ENCODE measurements at regions not wholly inside any gene's neighbourhood (a gene's known extent, or its start where the extent isn't known, plus 50 kb on each side); places are given as distances from the start of the nearest gene placed in this dataset.

DNA sequence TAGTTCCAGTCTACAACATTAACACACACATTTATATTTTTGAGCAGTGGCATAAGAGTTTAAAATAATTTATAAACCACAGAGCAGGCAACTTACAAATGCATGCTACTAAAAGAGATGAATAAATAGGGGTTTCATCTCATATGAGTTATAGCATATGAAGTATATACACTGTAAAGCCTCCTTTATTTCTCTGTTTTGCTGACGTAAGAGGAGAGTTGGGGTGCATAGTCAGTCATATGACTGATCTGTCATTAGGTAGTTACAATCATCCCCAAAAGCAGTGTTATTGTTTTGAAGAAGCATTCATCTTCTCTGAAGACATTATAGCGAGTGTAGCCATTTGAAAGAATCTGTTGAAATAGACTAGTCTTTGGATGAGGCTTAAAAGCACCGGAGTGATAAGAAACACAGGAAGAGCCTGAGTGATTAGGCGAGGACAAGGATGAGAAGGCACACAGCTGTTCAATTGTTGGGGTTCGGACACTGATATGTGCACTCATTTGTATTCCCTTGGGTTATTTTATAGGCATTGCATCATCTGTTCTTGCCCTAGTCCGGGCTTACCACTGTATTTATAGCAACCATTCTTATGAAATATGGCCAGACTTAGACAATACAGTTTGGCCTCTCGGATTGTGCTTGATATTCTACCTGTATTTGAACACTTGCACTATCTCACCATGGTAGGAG is 325.7 kb downstream of the SAMD5 start:
- no peaks in the 10 kb centered on the region for H3K27me3 ChIP-seq (ENCODE audit: insufficient read depth, low read length)
- H3K27ac ChIP-seq (ENCODE audit: low read depth, low read length) = no peak overlapping the region
- no peak overlapping the region for H3K4me3 ChIP-seq (replicated peaks in 1 of 2; ENCODE audit: low read depth in 1 of 2, low read length in 2 of 2)
- H3K4me2 ChIP-seq (ENCODE audit: low read length) = no peak overlapping the region
- ATAC-seq = no peak
- BruUV-seq (replicated peaks) = no TSS peak
- no peaks in the 10 kb centered on the region for H4K20me1 ChIP-seq (ENCODE audit: insufficient read depth)
- RAD21 ChIA-PET (ENCODE audit: low non-redundant PET in 1 of 2, low total read pairs in 2 of 2, uncharacterized antibody in 2 of 2, unreplicated experiment in 2 of 2) = no interaction called here
- TF ChIP-seq, protein P1, sequence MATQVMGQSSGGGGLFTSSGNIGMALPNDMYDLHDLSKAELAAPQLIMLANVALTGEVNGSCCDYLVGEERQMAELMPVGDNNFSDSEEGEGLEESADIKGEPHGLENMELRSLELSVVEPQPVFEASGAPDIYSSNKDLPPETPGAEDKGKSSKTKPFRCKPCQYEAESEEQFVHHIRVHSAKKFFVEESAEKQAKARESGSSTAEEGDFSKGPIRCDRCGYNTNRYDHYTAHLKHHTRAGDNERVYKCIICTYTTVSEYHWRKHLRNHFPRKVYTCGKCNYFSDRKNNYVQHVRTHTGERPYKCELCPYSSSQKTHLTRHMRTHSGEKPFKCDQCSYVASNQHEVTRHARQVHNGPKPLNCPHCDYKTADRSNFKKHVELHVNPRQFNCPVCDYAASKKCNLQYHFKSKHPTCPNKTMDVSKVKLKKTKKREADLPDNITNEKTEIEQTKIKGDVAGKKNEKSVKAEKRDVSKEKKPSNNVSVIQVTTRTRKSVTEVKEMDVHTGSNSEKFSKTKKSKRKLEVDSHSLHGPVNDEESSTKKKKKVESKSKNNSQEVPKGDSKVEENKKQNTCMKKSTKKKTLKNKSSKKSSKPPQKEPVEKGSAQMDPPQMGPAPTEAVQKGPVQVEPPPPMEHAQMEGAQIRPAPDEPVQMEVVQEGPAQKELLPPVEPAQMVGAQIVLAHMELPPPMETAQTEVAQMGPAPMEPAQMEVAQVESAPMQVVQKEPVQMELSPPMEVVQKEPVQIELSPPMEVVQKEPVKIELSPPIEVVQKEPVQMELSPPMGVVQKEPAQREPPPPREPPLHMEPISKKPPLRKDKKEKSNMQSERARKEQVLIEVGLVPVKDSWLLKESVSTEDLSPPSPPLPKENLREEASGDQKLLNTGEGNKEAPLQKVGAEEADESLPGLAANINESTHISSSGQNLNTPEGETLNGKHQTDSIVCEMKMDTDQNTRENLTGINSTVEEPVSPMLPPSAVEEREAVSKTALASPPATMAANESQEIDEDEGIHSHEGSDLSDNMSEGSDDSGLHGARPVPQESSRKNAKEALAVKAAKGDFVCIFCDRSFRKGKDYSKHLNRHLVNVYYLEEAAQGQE (IDR thresholded peaks at IDR 0.05; ENCODE audit: low read depth) = no peak
- no peak for TF ChIP-seq RAD21 (IDR thresholded peaks at IDR 0.05; ENCODE audit: low read depth)
- TF ChIP-seq EZH2phosphoT487 (IDR thresholded peaks at IDR 0.05; ENCODE audit: borderline replicate concordance) = no peak
- no peak for TF ChIP-seq TCF7L2 (IDR thresholded peaks at IDR 0.05; ENCODE audit: borderline replicate concordance, extremely low read depth, insufficient read depth, insufficient read length)
- TF ChIP-seq, protein P2, sequence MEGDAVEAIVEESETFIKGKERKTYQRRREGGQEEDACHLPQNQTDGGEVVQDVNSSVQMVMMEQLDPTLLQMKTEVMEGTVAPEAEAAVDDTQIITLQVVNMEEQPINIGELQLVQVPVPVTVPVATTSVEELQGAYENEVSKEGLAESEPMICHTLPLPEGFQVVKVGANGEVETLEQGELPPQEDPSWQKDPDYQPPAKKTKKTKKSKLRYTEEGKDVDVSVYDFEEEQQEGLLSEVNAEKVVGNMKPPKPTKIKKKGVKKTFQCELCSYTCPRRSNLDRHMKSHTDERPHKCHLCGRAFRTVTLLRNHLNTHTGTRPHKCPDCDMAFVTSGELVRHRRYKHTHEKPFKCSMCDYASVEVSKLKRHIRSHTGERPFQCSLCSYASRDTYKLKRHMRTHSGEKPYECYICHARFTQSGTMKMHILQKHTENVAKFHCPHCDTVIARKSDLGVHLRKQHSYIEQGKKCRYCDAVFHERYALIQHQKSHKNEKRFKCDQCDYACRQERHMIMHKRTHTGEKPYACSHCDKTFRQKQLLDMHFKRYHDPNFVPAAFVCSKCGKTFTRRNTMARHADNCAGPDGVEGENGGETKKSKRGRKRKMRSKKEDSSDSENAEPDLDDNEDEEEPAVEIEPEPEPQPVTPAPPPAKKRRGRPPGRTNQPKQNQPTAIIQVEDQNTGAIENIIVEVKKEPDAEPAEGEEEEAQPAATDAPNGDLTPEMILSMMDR (IDR thresholded peaks at IDR 0.05 in 2 of 3, conservative IDR thresholded peaks at IDR 0.05 in 1 of 3; ENCODE audit: borderline replicate concordance in 1 of 3, insufficient read depth in 1 of 3, low read depth in 2 of 3, low read length in 2 of 3) = no peak
- TF ChIP-seq POLR2A (IDR thresholded peaks at IDR 0.05; ENCODE audit: borderline replicate concordance, extremely low read depth, insufficient read depth, insufficient read length) = no peak
- TF ChIP-seq ZFX (IDR thresholded peaks at IDR 0.05) = no peak
- TF ChIP-seq, protein P3, sequence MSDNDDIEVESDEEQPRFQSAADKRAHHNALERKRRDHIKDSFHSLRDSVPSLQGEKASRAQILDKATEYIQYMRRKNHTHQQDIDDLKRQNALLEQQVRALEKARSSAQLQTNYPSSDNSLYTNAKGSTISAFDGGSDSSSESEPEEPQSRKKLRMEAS (IDR thresholded peaks at IDR 0.05) = no peak
- TF ChIP-seq FOSL1 (IDR thresholded peaks at IDR 0.05; ENCODE audit: low read depth) = no peak
- no peak for TF ChIP-seq SIN3A (IDR thresholded peaks at IDR 0.05; ENCODE audit: low read depth)
- no peak for TF ChIP-seq CBX3 (IDR thresholded peaks at IDR 0.05; ENCODE audit: low read depth)
- no peak for TF ChIP-seq EZH2 (IDR thresholded peaks at IDR 0.05)
- no peak for TF ChIP-seq JUND (IDR thresholded peaks at IDR 0.05)
- TF ChIP-seq, protein P4, sequence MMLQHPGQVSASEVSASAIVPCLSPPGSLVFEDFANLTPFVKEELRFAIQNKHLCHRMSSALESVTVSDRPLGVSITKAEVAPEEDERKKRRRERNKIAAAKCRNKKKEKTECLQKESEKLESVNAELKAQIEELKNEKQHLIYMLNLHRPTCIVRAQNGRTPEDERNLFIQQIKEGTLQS (IDR thresholded peaks at IDR 0.05) = no peak
- no peak for TF ChIP-seq CEBPB (IDR thresholded peaks at IDR 0.05; ENCODE audit: low read depth)
- DNase-seq (ENCODE audit: low read depth, low spot score) = no peak
- H3K9me3 ChIP-seq (ENCODE audit: control insufficient read depth in 1 of 2, insufficient read depth in 1 of 2, low read depth in 1 of 2, low read length in 2 of 2) = no peaks in the 10 kb centered on the region
- no peak overlapping the region for H2AFZ ChIP-seq (ENCODE audit: low read depth, low read length, poor library complexity, severe bottlenecking)
- no peaks in the 10 kb centered on the region for H3K36me3 ChIP-seq (ENCODE audit: control insufficient read depth in 1 of 2, insufficient read depth in 2 of 2, low read length in 2 of 2)
- no peaks in the 10 kb centered on the region for H3K9me2 ChIP-seq (ENCODE audit: insufficient read depth)
- H3K79me2 ChIP-seq (ENCODE audit: insufficient read depth, low read length) = no peaks in the 10 kb centered on the region
- POLR2A ChIA-PET = no interaction called here
- CTCF ChIA-PET = no interaction called here
- H3K4me1 ChIP-seq (ENCODE audit: control insufficient read depth in 1 of 2, insufficient read depth in 2 of 2, low read length in 2 of 2) = no peaks in the 10 kb centered on the region
- intact Hi-C loops (cut with micrococcal nuclease) = no loop called here
- H3K9ac ChIP-seq (ENCODE audit: low read length) = no peak overlapping the region
